ENCODE measurements at regions not wholly inside any gene's neighbourhood (a gene's known extent, or its start where the extent isn't known, plus 50 kb on each side); places are given as distances from the start of the nearest gene placed in this dataset.

DNA sequence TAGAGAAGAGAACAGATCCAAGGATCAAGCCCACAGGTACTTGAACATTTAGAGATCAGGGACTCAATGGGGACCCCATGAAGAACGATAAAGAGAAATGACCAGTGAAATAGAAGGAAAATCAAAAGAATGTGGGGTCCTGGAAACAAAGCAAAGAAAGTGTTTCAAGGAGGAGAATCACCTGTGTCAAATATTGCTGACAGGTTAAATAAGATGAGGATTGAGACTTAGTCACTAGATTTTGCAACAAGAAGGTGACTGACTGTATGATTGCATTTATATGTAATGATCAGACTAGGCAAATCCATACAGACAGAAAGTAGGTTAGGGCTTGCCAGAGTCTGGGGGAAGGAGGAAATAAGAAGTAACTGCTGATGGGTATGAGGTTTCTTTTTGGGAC, 254.9 kb upstream of the NPY start:
- Mint-ChIP-seq H3K27me3 (no peaks in the 10 kb centered on the region), H3K4me1 (no peaks in the 10 kb centered on the region)
- peak; percentile 2 for DNase-seq

DNA sequence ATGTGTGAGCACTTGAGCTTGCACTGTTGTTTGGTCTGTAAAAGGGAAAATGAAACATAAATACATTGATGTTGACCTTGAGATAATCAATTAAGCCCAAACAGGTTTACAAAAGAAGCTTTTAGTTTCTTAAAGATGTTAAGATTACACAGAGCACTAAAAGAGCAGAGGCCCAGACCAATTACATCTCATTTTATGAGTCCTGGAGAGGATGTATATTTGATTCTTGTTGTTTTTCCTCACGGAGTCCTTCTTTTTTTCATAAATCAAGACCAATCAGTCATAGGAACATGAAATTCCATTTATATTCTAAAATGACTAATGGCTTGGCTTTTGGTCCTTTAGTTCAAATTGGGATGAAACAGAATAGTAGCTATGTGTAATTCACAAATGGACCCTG, 249.7 kb upstream of the NPY start:
- no peak overlapping the region for H3K4me3 Mint-ChIP-seq
- no peak for DNase-seq
- peaks cover 3% of the 10 kb centered on the region for H3K9me3 Mint-ChIP-seq
- H3K36me3 Mint-ChIP-seq (ENCODE audit: low read depth): no peaks in the 10 kb centered on the region
- H3K27ac Mint-ChIP-seq: no peak overlapping the region
- peaks cover 7% of the 10 kb centered on the region for H3K4me1 Mint-ChIP-seq
- intact Hi-C loops (cut with micrococcal nuclease): no loop called here
- H3K27me3 Mint-ChIP-seq: no peaks in the 10 kb centered on the region

More for the DNA sequence above, 254.9 kb upstream of the NPY start:
- no peak overlapping the region for H3K27ac Mint-ChIP-seq
- H3K36me3 Mint-ChIP-seq (ENCODE audit: low read depth): no peaks in the 10 kb centered on the region
- no peak overlapping the region for H3K4me3 Mint-ChIP-seq
- intact Hi-C loops (cut with micrococcal nuclease): no loop called here
- H3K9me3 Mint-ChIP-seq: no peaks in the 10 kb centered on the region

DNA sequence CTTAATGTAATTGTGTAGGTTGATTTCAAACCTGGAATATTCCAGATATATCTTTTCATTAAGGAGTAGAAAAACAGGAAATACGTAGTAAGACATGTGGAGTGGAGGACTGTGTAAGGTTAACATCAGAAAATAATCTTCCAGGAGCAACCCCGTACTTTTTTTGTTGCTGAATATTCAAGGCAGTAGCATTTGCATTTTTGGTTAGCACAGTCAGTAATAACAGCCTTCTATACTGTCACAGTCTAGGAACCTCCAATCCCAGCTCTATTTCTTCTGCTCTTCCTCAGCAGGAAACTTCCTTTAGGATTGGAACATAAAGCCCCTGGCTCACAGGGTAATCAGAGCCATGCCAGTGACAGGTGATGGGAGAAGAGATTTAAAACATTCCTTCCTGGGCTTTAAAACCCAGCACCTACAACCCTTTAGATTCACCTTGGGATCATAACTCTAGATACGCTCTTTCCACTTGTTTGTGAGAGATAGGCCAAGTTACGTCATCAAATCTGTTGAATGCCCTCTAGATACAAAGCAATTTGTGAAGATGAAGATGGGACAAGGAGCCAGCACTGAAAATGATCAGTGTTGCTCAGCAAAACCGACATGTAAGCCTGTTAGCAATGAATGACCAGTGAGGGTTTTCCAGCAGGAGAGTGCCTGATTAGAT, 248.5 kb upstream of the NPY start:
- Mint-ChIP-seq H3K36me3 (ENCODE audit: low read depth) (no peaks in the 10 kb centered on the region), H3K27ac (no peak overlapping the region), H3K4me3 (no peak overlapping the region), H3K27me3 (no peaks in the 10 kb centered on the region), H3K4me1 (peaks cover 7% of the 10 kb centered on the region), H3K9me3 (peaks cover 3% of the 10 kb centered on the region)
- no peak for DNase-seq
- intact Hi-C loops (cut with micrococcal nuclease): no loop called here

DNA sequence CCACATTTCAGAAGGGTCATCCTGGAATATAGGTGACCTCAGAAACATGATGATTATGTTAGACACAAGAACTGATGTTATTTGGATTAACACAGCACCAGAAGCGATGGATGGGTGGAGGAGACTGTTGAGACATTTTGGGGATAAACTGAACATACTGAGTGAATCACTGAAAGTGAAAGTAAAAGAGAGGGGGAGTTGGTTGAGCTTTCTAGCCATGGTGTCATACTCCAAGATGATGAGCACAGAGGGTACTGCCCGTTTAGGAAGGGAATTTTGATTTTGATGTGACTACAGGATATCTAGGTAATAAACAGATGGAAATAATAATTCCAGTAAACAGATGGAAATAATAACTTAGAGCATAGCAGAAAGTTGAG, 248.0 kb upstream of the NPY start:
- Mint-ChIP-seq H3K27ac (no peak overlapping the region), H3K4me1 (peaks cover 7% of the 10 kb centered on the region), H3K9me3 (peaks cover 3% of the 10 kb centered on the region), H3K27me3 (no peaks in the 10 kb centered on the region), H3K36me3 (ENCODE audit: low read depth) (no peaks in the 10 kb centered on the region), H3K4me3 (no peak overlapping the region)
- DNase-seq: no peak
- intact Hi-C loops (cut with micrococcal nuclease): no loop called here

DNA sequence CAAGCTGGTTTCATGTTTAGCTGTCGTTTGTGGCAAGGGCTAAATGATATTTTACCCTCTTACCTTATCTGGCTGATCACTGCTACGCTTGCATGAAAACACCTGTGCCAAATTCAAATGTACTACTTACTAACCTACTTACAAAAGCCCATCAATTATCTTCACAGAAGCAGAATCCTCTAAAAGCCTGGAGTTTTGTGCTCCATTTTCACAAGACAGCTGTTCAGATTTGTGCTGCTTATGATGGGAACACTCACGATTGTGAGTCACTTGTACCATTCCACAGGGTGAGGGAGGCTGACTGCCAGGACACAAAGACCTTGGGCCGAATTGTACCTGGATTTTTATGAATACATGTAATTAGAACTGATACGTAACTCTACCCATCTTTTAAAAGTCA, 245.0 kb upstream of the NPY start:
- Mint-ChIP-seq H3K27ac (no peak overlapping the region), H3K27me3 (no peaks in the 10 kb centered on the region), H3K36me3 (ENCODE audit: low read depth) (no peaks in the 10 kb centered on the region), H3K4me1 (peaks cover 7% of the 10 kb centered on the region), H3K4me3 (no peak overlapping the region), H3K9me3 (peaks cover 3% of the 10 kb centered on the region)
- DNase-seq: no peak
- intact Hi-C loops (cut with micrococcal nuclease): no loop called here

DNA sequence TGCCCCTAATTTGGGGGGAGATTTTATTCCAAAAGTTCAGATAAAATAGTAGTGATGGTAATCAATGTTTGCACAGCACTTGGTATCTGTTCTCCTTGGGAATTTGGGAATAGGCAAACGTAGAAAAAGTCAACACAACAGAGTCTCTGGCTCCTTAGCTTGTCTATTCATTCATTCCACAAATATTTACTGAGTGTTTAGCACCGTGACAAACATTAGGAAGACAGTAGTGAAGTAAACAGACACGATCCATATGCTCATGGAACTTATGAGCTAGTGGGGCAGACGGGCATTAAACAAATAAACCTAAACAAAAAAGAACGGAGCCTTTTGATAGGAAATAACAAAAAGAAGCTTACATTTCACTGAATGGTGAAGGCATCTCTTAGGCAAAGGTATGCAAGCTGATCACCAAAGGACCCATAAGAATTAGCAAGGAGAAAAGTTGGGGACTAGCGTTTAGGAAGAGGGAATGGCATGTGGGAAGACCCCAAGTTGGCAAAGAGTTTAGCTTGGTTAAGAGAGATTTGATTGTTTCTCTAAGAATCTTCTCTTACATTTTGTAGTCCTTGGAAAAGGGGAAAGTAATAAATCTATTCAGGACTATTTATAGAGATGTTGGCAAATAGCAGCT, 243.9 kb upstream of the NPY start:
- H3K4me3 Mint-ChIP-seq: no peak overlapping the region
- peaks cover 3% of the 10 kb centered on the region for H3K9me3 Mint-ChIP-seq
- H3K27ac Mint-ChIP-seq: no peak overlapping the region
- no peak for DNase-seq
- H3K27me3 Mint-ChIP-seq: no peaks in the 10 kb centered on the region
- peaks cover 7% of the 10 kb centered on the region for H3K4me1 Mint-ChIP-seq
- H3K36me3 Mint-ChIP-seq (ENCODE audit: low read depth): no peaks in the 10 kb centered on the region
- intact Hi-C loops (cut with micrococcal nuclease): no loop called here

DNA sequence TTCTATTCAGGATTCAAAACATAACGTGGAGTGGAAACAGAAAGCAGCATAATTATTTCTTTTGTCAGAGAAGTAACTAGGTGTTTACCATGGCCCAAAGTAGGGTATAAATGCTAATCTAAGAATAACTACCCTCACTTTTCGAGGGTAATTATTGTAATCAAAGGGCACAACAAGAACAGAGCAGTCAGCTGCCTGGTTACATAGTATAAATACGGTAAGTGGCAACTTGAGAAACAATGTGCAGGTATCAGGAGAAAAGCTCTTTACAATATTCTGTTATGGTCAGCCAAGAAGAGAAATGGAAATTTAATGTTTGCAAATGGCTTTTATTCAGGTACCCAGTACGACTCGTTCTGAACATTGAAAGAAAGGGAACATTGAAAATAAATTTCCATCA, 242.0 kb upstream of the NPY start:
- Mint-ChIP-seq H3K27ac (no peak overlapping the region), H3K36me3 (ENCODE audit: low read depth) (no peaks in the 10 kb centered on the region), H3K4me1 (no peaks in the 10 kb centered on the region), H3K9me3 (no peaks in the 10 kb centered on the region), H3K27me3 (no peaks in the 10 kb centered on the region), H3K4me3 (no peak overlapping the region)
- DNase-seq: no peak
- intact Hi-C loops (cut with micrococcal nuclease): no loop called here

DNA sequence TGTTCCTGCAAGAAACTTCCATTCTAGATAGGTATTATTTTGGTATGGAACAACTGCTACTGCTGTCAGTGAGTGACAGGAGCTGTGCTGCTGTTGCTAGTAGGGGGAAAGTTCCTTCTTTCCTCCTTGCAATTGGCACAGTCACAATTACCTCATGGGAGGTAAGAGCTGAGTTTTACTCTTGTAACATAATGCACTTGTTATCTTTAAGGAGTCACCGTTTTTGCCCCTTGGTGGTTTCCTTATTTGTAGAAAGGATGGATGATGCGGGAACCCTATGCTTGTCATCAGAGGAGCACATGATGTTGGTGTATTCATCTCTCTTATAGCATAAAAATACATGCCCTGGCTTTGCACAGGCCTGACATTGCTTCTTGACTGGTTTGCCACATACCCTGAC, 234.7 kb upstream of the NPY start:
- Mint-ChIP-seq H3K27ac (no peak overlapping the region), H3K4me3 (no peak overlapping the region), H3K27me3 (peaks cover 19% of the 10 kb centered on the region), H3K4me1 (no peaks in the 10 kb centered on the region), H3K36me3 (ENCODE audit: low read depth) (no peaks in the 10 kb centered on the region), H3K9me3 (no peaks in the 10 kb centered on the region)
- no peak for DNase-seq
- intact Hi-C loops (cut with micrococcal nuclease): no loop called here

DNA sequence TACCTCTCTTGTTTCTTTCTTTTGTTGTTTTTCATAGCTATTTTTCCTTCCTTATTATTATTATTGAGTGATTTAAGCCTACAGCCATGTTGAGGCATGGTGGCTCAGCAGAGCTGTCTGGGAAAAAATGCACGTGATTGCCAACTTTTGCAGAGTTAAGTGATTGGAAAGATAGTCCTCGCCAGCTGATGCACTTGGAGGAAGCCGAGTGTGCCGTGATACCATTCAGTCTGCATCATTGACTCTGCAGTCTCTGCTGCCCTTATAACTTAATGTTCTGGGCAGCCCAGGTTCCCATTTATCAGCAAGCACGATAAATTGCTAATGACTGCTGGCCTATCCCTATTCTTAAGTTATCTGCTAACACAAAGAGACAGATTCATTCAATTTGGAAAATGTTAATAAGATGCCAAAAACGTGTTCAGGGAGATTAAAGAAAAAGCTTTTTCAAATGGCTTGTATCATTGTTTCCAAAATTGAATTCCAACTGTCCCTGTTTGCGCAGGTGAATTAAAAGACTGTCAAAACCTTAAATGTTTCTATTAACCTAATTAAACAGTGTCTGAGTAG, 232.9 kb upstream of the NPY start:
- H3K9me3 Mint-ChIP-seq: no peaks in the 10 kb centered on the region
- no peak overlapping the region for H3K4me3 Mint-ChIP-seq
- peaks cover 26% of the 10 kb centered on the region for H3K27me3 Mint-ChIP-seq
- no peaks in the 10 kb centered on the region for H3K4me1 Mint-ChIP-seq
- no peaks in the 10 kb centered on the region for H3K36me3 Mint-ChIP-seq (ENCODE audit: low read depth)
- intact Hi-C loops (cut with micrococcal nuclease): no loop called here
- no peak overlapping the region for H3K27ac Mint-ChIP-seq
- no peak for DNase-seq

DNA sequence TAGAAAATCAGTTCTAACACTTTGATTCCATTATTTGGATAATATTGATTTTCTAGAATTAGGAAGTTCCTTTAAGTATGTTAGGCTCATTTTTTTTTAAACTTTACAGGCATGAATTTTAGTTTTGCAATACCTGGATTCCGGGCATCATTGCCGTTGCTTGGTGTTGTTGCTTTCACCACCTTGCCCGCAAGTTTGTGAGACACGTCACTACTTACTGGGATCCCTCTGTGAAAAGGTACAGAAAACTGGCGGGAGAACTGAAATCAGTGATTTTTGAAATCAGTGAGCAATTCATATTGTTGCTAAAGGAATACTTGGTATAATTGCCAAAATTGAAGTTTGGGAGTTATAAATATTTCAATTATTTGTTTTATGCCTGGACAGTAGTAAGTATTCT, 232.3 kb upstream of the NPY start:
- intact Hi-C loops (cut with micrococcal nuclease): no loop called here
- Mint-ChIP-seq H3K27ac (no peak overlapping the region), H3K27me3 (peaks cover 26% of the 10 kb centered on the region), H3K36me3 (ENCODE audit: low read depth) (no peaks in the 10 kb centered on the region), H3K9me3 (no peaks in the 10 kb centered on the region), H3K4me3 (no peak overlapping the region), H3K4me1 (no peaks in the 10 kb centered on the region)
- DNase-seq: no peak

DNA sequence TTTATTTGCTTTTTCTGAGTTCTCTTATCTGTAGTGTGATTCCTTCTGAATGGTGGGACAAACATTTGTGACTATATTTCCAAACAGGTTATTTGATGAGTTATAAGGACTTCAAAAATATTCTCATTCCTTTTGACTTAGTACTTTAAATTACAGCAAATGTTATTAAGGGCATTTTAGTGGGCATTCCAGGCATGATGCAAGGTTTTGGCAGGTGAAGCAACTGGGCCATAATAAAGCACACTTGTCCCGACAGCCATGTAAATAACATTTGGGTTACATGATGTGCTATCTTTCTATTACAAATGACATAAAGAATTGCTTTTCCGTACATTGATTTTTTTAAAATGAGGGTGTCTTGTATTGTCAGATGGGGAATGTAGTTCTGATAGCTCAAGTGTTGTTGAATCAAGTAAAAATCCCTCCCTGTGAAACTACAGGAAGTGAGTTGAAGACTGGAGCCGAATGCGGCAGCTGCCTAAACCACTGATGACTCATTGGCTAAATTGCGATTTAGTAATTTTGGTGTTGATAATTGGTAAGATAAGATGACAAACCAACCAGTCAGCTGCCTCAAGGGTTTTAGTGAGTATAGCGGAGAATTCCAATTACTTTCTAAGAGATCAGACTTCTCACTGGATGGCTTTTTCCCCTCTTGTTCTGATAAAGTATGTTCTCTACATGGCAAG, 231.3 kb upstream of the NPY start:
- Mint-ChIP-seq H3K36me3 (ENCODE audit: low read depth) (no peaks in the 10 kb centered on the region), H3K9me3 (no peaks in the 10 kb centered on the region), H3K4me1 (no peaks in the 10 kb centered on the region), H3K4me3 (no peak overlapping the region), H3K27ac (no peak overlapping the region), H3K27me3 (peaks cover 26% of the 10 kb centered on the region)
- no peak for DNase-seq
- intact Hi-C loops (cut with micrococcal nuclease): no loop called here

DNA sequence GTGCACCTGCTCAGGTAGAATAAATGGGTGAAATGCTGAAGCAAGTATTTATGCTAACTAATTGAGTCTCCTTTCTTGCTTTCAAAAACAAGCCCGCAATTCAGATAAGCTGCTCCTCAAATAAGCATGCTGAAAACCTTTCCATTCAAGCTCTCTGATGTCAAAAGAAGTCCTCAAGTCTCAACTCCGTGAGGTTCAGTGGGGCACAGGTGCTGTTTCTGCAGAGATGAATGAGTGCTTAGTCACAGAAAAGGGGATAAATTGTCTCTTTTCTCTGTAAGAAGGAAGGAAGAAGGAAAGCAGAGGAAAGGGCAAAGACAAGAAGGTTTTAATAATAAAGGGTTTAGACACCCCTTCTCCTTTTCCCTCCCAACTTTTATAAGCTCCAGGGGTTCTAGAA, 229.8 kb upstream of the NPY start:
- peaks cover 26% of the 10 kb centered on the region for H3K27me3 Mint-ChIP-seq
- no peak overlapping the region for H3K4me3 Mint-ChIP-seq
- no peaks in the 10 kb centered on the region for H3K9me3 Mint-ChIP-seq
- H3K27ac Mint-ChIP-seq: no peak overlapping the region
- no peaks in the 10 kb centered on the region for H3K36me3 Mint-ChIP-seq (ENCODE audit: low read depth)
- intact Hi-C loops (cut with micrococcal nuclease): no loop called here
- no peaks in the 10 kb centered on the region for H3K4me1 Mint-ChIP-seq
- no peak for DNase-seq

DNA sequence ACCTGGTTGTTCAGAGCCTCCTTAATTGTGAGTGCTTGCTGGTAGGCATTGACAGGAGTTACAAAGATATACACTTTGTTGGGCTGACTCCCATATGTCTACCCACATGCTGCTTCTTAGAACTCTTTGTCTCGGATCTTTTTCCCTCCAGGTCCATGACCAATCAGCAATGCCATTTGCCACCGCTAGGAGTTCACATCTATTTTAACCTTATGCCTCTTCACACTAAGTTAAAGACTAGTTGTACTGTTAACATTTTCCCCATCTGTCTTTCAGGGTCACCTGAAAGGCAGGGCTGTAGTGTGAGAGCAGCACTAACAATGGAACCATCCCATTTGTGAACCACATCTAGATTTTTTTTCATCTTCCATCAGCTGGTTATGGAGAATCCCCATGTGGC, 226.7 kb upstream of the NPY start:
- no peak overlapping the region for H3K4me3 Mint-ChIP-seq
- H3K36me3 Mint-ChIP-seq (ENCODE audit: low read depth): no peaks in the 10 kb centered on the region
- DNase-seq: no peak
- no peaks in the 10 kb centered on the region for H3K4me1 Mint-ChIP-seq
- intact Hi-C loops (cut with micrococcal nuclease): no loop called here
- no peak overlapping the region for H3K27ac Mint-ChIP-seq
- H3K27me3 Mint-ChIP-seq: peaks cover 24% of the 10 kb centered on the region
- H3K9me3 Mint-ChIP-seq: no peaks in the 10 kb centered on the region

DNA sequence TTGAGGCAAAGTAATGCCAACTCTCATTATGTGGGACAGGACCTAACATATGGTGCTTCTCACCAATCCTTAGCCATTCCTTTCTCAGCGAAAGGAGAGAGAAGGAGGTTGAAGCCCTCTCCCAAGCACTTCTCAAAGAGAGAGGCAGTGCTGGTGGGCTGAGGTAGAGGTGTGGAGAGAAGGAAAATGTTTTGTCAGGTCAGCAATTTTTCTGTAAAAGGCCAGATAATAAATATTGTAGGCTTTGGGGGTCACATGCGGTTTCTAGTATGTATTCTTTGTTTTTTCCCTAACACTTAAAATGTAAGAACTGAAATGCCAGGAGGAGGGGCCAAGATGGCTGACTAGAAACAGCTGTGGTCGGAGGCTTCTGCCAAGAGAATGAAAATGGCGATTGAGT, 225.0 kb upstream of the NPY start:
- H3K9me3 Mint-ChIP-seq: no peaks in the 10 kb centered on the region
- H3K27ac Mint-ChIP-seq: no peak overlapping the region
- intact Hi-C loops (cut with micrococcal nuclease): no loop called here
- no peak overlapping the region for H3K4me3 Mint-ChIP-seq
- H3K4me1 Mint-ChIP-seq: no peaks in the 10 kb centered on the region
- peaks cover 10% of the 10 kb centered on the region for H3K27me3 Mint-ChIP-seq
- no peaks in the 10 kb centered on the region for H3K36me3 Mint-ChIP-seq (ENCODE audit: low read depth)
- DNase-seq: no peak

All from activated CD4-positive, alpha-beta T cell treated with anti-CD3 and anti-CD28 coated beads, Interleukin-2, amount 10 ng/mL, durations not matched to agents 24 days and 14 days (primary cell).